GM12878 (cell line): ENCODE measurements at regions not wholly inside any gene's neighbourhood (a gene's known extent, or its start where the extent isn't known, plus 50 kb on each side); places are given as distances from the start of the nearest gene placed in this dataset.

Source experiments
- ATAC-seq: fragments of 200-7000 bp; cut with Tn5 transposase; 3 replicates; pipeline ENCODE4 v1.9.1; 2020; ENCODE audit warnings: mild to moderate bottlenecking, moderate library complexity
- BruUV-seq: library from RNA; stranded (reverse); fragments of 400-500 nt; replicated peaks from 2 replicates; lab custom pipeline; 2021; lab: Mats Ljungman, UMichigan
- CTCF ChIA-PET: fragments of 300-600 bp; sonication (Branson Sonifier 250); formaldehyde crosslinking; extraction: SDS; loops from one replicate; lab custom pipeline; 2021; ENCODE audit warnings: inconsistent platforms; lab: Yijun Ruan, JAX
- POLR2A ChIA-PET: fragments of 350-600 bp; formaldehyde crosslinking; extraction: SDS; loops from one replicate; lab custom pipeline; 2021; ENCODE audit warnings: inconsistent platforms; lab: Charles Lee
- RAD21 ChIA-PET: fragments of 300-600 bp; sonication (Branson Sonifier 250); formaldehyde crosslinking; loops from one replicate; lab custom pipeline; 2023; ENCODE audit warnings: antibody characterized with exemption; ENCODE audit not compliant: unreplicated experiment; lab: Charles Lee
- SMC1A ChIA-PET: fragments of 300-600 bp; sonication (Branson Sonifier 250); formaldehyde crosslinking; loops from one replicate; lab custom pipeline; 2023; ENCODE audit not compliant: unreplicated experiment, uncharacterized antibody; lab: Charles Lee
- DNase-seq: peaks from one replicate; pipeline ENCODE4 v3.0.0-alpha.2; 2011; ENCODE audit warnings: low read depth, low spot score
- FAIRE-seq: peaks from 3 replicates; lab custom pipeline; 2011; peaks lifted over from hg19 to GRCh38; lab: Jason Lieb, UNC
- H2AFZ ChIP-seq: 2 replicates; pipeline ENCODE4 v1.6.0; 2011; ENCODE audit warnings: low read depth, low read length, control low read depth; ENCODE audit not compliant: control insufficient read depth
- H3K27ac ChIP-seq: 2 replicates; pipeline ENCODE4 v1.5.1; 2011; ENCODE audit warnings: control low read depth; ENCODE audit not compliant: control insufficient read depth, insufficient read depth
- H3K27me3 ChIP-seq, 2 experiments: replicated peaks in 1 of 2; 2 replicates each; pipeline versions ENCODE4 v1.6.0 to v1.6.1; 2011; ENCODE audit warnings: low read length in 1 of 2; ENCODE audit not compliant: control insufficient read depth in 2 of 2, insufficient read depth in 2 of 2
- H3K36me3 ChIP-seq, 2 experiments: 2 replicates each; pipeline ENCODE4 v1.5.1; 2011; ENCODE audit warnings: low read length in 1 of 2; ENCODE audit not compliant: control insufficient read depth in 2 of 2, insufficient read depth in 2 of 2
- H3K4me1 ChIP-seq: 2 replicates; pipeline ENCODE4 v1.6.1; 2011; ENCODE audit warnings: mild to moderate bottlenecking, low read length, moderate library complexity, mixed read lengths; ENCODE audit not compliant: control insufficient read depth, insufficient read depth
- H3K4me2 ChIP-seq: 2 replicates; pipeline ENCODE4 v1.6.0; 2011; ENCODE audit warnings: control low read depth; ENCODE audit not compliant: control insufficient read depth, insufficient read depth
- H3K4me3 ChIP-seq: fragments of 200-600 bp; sonication (generic); 2 replicates; pipeline ENCODE4 v1.5.1; 2016
- H3K79me2 ChIP-seq: 2 replicates; pipeline ENCODE4 v1.6.0; 2011; ENCODE audit warnings: low read length; ENCODE audit not compliant: control insufficient read depth, insufficient read depth
- H3K9ac ChIP-seq: 2 replicates; pipeline ENCODE4 v1.8.0; 2011; ENCODE audit warnings: low read length, control low read depth, mixed read lengths; ENCODE audit not compliant: control insufficient read depth, insufficient read depth
- H3K9me3 ChIP-seq: replicated peaks from 3 replicates; pipeline ENCODE4 v1.5.1; 2011; ENCODE audit warnings: mild to moderate bottlenecking, low read length; ENCODE audit not compliant: control insufficient read depth, insufficient read depth
- H4K20me1 ChIP-seq: 2 replicates; pipeline ENCODE4 v1.6.0; 2011; ENCODE audit not compliant: control insufficient read depth, insufficient read depth
- FOXM1 ChIP-seq: IDR thresholded peaks from 2 replicates; pipeline ENCODE4 v1.6.1; 2012; ENCODE audit warnings: low read depth, mild to moderate bottlenecking, inconsistent platforms, low read length, moderate library complexity
- NR2C1 ChIP-seq: fragments of 450-650 bp; IDR thresholded peaks from 2 replicates; pipeline ENCODE4 v1.6.1; 2017; ENCODE audit warnings: antibody characterized with exemption, mild to moderate bottlenecking, moderate library complexity
- RAD51 ChIP-seq: fragments of 450-650 bp; IDR thresholded peaks from 2 replicates; pipeline ENCODE4 v1.6.1; 2016; ENCODE audit warnings: moderate library complexity, mild to moderate bottlenecking, inconsistent platforms
- RELA ChIP-seq: fragments of 450-650 bp; IDR thresholded peaks from 2 replicates; pipeline ENCODE4 v1.8.0; 2014; ENCODE audit warnings: borderline replicate concordance; ENCODE audit not compliant: partially characterized antibody
- SUZ12 ChIP-seq: fragments of 200-600 bp; sonication (generic); IDR thresholded peaks from one replicate; pipeline ENCODE4 v1.6.1; 2018; ENCODE audit warnings: antibody characterized with exemption, mild to moderate bottlenecking; ENCODE audit not compliant: unreplicated experiment
- TARDBP ChIP-seq: IDR thresholded peaks from 2 replicates; pipeline ENCODE4 v1.6.1; 2016; ENCODE audit warnings: borderline replicate concordance
- WRNIP1 ChIP-seq: IDR thresholded peaks from 2 replicates; pipeline ENCODE4 v1.6.1; 2011; ENCODE audit warnings: low read depth, low read length, improper control_type of control experiment, borderline replicate concordance
- ZSCAN29 ChIP-seq: fragments of 450-650 bp; IDR thresholded peaks from 2 replicates; pipeline ENCODE4 v1.6.1; 2017; ENCODE audit warnings: mild to moderate bottlenecking, moderate library complexity
- ZZZ3 ChIP-seq: IDR thresholded peaks from 2 replicates; pipeline ENCODE4 v1.6.1; 2011; ENCODE audit warnings: low read depth; ENCODE audit not compliant: control insufficient read depth, insufficient read length
- WGBS: methylation state at CpG from one replicate; pipeline ENCODE4 v1.1.6; 2016; ENCODE audit warnings: low lambda C conversion rate; ENCODE audit not compliant: insufficient replicate concordance, insufficient coverage; ENCODE audit errors: missing lambda C conversion rate; 5-methylcytosine and 5-hydroxymethylcytosine counted together
- in situ Hi-C: fragments of 300-500 bp; cut with MboI; formaldehyde crosslinking; loops from 9 replicates; pipeline ENCODE4 v1.14.3; 2018; ENCODE audit warnings: mixed read lengths
- intact Hi-C: fragments of 100-400 bp; cut with micrococcal nuclease; formaldehyde crosslinking; loops from one replicate; pipeline ENCODE4 v1.14.2; 2022; ENCODE audit not compliant: unreplicated experiment
- TF ChIP-seq, protein P1 (sequence below): fragments of 150-350 bp; IDR thresholded peaks from 2 replicates; pipeline ENCODE4 v1.6.1; 2016; ENCODE audit warnings: low read depth, low read length
- TF ChIP-seq, protein P2 (sequence below): IDR thresholded peaks from 2 replicates; pipeline ENCODE4 v1.6.1; 2012; ENCODE audit warnings: low read depth, low read length, improper control_type of control experiment
- TF ChIP-seq, protein P3 (sequence below): fragments of 150-350 bp; IDR thresholded peaks from 2 replicates; pipeline ENCODE4 v1.6.1; 2014; ENCODE audit warnings: mild to moderate bottlenecking, low read depth, low read length

DNA sequence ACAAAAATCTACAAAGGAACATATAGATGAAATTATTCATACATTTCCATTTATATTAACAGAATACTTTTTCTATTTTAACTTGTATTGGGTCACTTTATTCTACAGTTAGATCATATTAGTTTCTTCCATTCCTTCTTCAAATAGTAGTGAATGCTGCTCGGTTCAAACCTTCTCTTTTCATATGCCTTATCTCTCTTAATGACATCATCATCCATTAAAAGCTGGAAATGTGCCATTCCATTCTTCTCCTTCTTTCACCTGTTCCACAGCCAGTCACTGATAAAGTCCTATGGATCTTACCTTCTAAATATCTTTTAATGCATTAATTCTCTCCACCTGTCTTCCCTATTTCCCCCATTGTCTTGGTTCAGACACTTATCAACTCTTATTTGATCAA is 358.0 kb upstream of the POU1F1 start (continued):
- TF ChIP-seq, protein P1, sequence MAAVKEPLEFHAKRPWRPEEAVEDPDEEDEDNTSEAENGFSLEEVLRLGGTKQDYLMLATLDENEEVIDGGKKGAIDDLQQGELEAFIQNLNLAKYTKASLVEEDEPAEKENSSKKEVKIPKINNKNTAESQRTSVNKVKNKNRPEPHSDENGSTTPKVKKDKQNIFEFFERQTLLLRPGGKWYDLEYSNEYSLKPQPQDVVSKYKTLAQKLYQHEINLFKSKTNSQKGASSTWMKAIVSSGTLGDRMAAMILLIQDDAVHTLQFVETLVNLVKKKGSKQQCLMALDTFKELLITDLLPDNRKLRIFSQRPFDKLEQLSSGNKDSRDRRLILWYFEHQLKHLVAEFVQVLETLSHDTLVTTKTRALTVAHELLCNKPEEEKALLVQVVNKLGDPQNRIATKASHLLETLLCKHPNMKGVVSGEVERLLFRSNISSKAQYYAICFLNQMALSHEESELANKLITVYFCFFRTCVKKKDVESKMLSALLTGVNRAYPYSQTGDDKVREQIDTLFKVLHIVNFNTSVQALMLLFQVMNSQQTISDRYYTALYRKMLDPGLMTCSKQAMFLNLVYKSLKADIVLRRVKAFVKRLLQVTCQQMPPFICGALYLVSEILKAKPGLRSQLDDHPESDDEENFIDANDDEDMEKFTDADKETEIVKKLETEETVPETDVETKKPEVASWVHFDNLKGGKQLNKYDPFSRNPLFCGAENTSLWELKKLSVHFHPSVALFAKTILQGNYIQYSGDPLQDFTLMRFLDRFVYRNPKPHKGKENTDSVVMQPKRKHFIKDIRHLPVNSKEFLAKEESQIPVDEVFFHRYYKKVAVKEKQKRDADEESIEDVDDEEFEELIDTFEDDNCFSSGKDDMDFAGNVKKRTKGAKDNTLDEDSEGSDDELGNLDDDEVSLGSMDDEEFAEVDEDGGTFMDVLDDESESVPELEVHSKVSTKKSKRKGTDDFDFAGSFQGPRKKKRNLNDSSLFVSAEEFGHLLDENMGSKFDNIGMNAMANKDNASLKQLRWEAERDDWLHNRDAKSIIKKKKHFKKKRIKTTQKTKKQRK: no peak
- no peak for TF ChIP-seq NR2C1
- TF ChIP-seq RELA: no peak
- TF ChIP-seq, all 136 proteins: peak for 0

DNA sequence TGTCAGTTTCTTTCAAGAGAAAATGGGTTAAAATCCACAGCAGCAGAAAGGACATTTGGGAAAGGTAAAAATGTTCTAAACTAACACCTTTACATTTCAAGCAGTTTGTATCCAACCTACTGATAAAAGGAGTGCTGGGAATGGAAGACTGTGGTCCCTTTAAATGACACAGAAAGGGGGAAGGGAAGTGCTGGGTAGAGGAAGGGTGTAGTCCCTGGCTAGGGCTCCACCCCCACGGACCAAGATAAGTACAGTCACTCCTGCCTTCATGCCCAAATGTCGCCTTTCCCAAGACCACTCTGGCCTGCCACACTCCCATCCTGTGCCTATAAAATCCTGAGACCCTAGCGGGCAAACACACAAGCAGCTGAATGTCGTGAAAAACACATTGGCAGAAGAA is 350.9 kb upstream of the POU1F1 start:
- H3K4me2 ChIP-seq: no peak overlapping the region
- no peaks in the 10 kb centered on the region for H4K20me1 ChIP-seq
- ATAC-seq (no peak), DNase-seq (no peak), FAIRE-seq (no peak)
- intact Hi-C loops: no loop called here
- no TSS peak for BruUV-seq
- ChIA-PET POLR2A (no interaction called here), CTCF (no interaction called here), RAD21 (no interaction called here), SMC1A (interaction anchor here (0.5 kb wide), 1 partner anchor 8 kb away, joined by 3 read pairs; no protein-coding TSS in a partner anchor)
- in situ Hi-C loops: no loop called here
- H3K27me3 ChIP-seq: no peaks in the 10 kb centered on the region
- H2AFZ ChIP-seq: no peak overlapping the region
- H3K9me3 ChIP-seq: no peaks in the 10 kb centered on the region
- WGBS: 29% methylated on average over 4 of the region's 4 CpGs
- no peak overlapping the region for H3K27ac ChIP-seq
- no peak for TF ChIP-seq ZZZ3
- no peak for TF ChIP-seq RAD51
- TF ChIP-seq WRNIP1: no peak
- TF ChIP-seq FOXM1: no peak
- no peak for TF ChIP-seq SUZ12
- TF ChIP-seq, protein P1: no peak
- TF ChIP-seq ZSCAN29: no peak
- no peak for TF ChIP-seq TARDBP
- TF ChIP-seq, protein P2, sequence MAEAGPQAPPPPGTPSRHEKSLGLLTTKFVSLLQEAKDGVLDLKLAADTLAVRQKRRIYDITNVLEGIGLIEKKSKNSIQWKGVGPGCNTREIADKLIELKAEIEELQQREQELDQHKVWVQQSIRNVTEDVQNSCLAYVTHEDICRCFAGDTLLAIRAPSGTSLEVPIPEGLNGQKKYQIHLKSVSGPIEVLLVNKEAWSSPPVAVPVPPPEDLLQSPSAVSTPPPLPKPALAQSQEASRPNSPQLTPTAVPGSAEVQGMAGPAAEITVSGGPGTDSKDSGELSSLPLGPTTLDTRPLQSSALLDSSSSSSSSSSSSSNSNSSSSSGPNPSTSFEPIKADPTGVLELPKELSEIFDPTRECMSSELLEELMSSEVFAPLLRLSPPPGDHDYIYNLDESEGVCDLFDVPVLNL: no peak
- TF ChIP-seq, protein P3, sequence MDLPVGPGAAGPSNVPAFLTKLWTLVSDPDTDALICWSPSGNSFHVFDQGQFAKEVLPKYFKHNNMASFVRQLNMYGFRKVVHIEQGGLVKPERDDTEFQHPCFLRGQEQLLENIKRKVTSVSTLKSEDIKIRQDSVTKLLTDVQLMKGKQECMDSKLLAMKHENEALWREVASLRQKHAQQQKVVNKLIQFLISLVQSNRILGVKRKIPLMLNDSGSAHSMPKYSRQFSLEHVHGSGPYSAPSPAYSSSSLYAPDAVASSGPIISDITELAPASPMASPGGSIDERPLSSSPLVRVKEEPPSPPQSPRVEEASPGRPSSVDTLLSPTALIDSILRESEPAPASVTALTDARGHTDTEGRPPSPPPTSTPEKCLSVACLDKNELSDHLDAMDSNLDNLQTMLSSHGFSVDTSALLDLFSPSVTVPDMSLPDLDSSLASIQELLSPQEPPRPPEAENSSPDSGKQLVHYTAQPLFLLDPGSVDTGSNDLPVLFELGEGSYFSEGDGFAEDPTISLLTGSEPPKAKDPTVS: no peak
- no peaks in the 10 kb centered on the region for H3K4me1 ChIP-seq
- H3K79me2 ChIP-seq: no peaks in the 10 kb centered on the region
- H3K4me3 ChIP-seq: no peak overlapping the region
- H3K9ac ChIP-seq: no peak overlapping the region
- H3K36me3 ChIP-seq: no peaks in the 10 kb centered on the region
